HG02981 (cell line): ENCODE measurements at regions not wholly inside any gene's neighbourhood (a gene's known extent, or its start where the extent isn't known, plus 50 kb on each side); places are given as distances from the start of the nearest gene placed in this dataset.
"Not testable (repeated sequence)": the region's sequence is repeated elsewhere in the genome, so short reads cannot be mapped to it uniquely, and the experiment has no call there.

Experiments
- ATAC-seq: cut with Tn5 transposase; IDR thresholded peaks from one replicate; pipeline ENCODE4 v1.9.1; 2021; ENCODE audit warnings: mild to moderate bottlenecking, moderate library complexity; ENCODE audit not compliant: unreplicated experiment

GRCh38 chr1:99533909-99534637, 111.8 kb upstream of the PALMD start:
- ATAC-seq, result no peak

GRCh38 chr1:99534638-99534930, 111.3 kb upstream of the PALMD start:
- no peak for ATAC-seq

GRCh38 chr1:99535470-99536164, 110.3 kb upstream of the PALMD start:
- ATAC-seq, result no peak

GRCh38 chr1:99537886-99538617, 107.9 kb upstream of the PALMD start:
- ATAC-seq, result no peak

GRCh38 chr1:99538618-99538956, 107.3 kb upstream of the PALMD start:
- ATAC-seq, result no peak

GRCh38 chr1:99539131-99539530, 106.8 kb upstream of the PALMD start:
- no peak for ATAC-seq

GRCh38 chr1:99540744-99541143, 105.2 kb upstream of the PALMD start:
- no peak for ATAC-seq

GRCh38 chr1:99544328-99544727, 101.6 kb upstream of the PALMD start:
- no peak for ATAC-seq

GRCh38 chr1:99546432-99547416, 99.2 kb upstream of the PALMD start:
- no peak for ATAC-seq

GRCh38 chr1:99548943-99549605, 96.8 kb upstream of the PALMD start:
- ATAC-seq, result no peak

- ATAC-seq, result no peak
Observed at GRCh38 chr1:99550198-99550597, 95.7 kb upstream of the PALMD start.

GRCh38 chr1:99551812-99552614, 93.9 kb upstream of the PALMD start:
- ATAC-seq, result no peak

GRCh38 chr1:99553301-99553700, 92.6 kb upstream of the PALMD start:
- no peak for ATAC-seq

GRCh38 chr1:99553819-99554218, 92.1 kb upstream of the PALMD start:
- not testable (repeated sequence) for ATAC-seq

GRCh38 chr1:99554727-99555126, 91.2 kb upstream of the PALMD start:
- no peak for ATAC-seq

- peak; percentile 84 for ATAC-seq
Observed at GRCh38 chr1:99557546-99558202, 88.2 kb upstream of the PALMD start.

GRCh38 chr1:99559166-99559565, 86.7 kb upstream of the PALMD start:
- ATAC-seq, result no peak

GRCh38 chr1:99560207-99561040, 85.5 kb upstream of the PALMD start:
- ATAC-seq, result no peak
